ENCODE measurements at regions not wholly inside any gene's neighbourhood (a gene's known extent, or its start where the extent isn't known, plus 50 kb on each side); places are given as distances from the start of the nearest gene placed in this dataset.

GRCh38 chr2:152241948-152242729 is 66.6 kb upstream of the STAM2 start:
- no peak overlapping the region for H3K27ac ChIP-seq (ENCODE audit: control insufficient read depth, insufficient read depth)
- H3K79me2 ChIP-seq (ENCODE audit: control insufficient read depth, insufficient read depth, low read length) = no peaks in the 10 kb centered on the region
- H3K4me2 ChIP-seq (ENCODE audit: control insufficient read depth, insufficient read depth) = no peak overlapping the region
- FAIRE-seq (no peak), DNase-seq (ENCODE audit: low read depth, low spot score) (no peak), ATAC-seq (no peak)
- H3K27me3 ChIP-seq (replicated peaks in 1 of 2; ENCODE audit: control insufficient read depth in 2 of 2, insufficient read depth in 2 of 2, low read length in 1 of 2) = no peaks in the 10 kb centered on the region
- H3K4me1 ChIP-seq (ENCODE audit: control insufficient read depth, insufficient read depth, low read length) = no peaks in the 10 kb centered on the region
- H3K9me3 ChIP-seq (replicated peaks; ENCODE audit: control insufficient read depth, insufficient read depth, low read length) = no peaks in the 10 kb centered on the region; the same call in 2 of the 3 replicates
- H4K20me1 ChIP-seq (ENCODE audit: control insufficient read depth, insufficient read depth) = no peaks in the 10 kb centered on the region
- WGBS (ENCODE audit: insufficient coverage, insufficient replicate concordance, low lambda C conversion rate, missing lambda C conversion rate) = 42% methylated on average over 4 of the region's 4 CpGs
- intact Hi-C loops (cut with micrococcal nuclease; ENCODE audit: unreplicated experiment) = no loop called here
- RAD21 ChIA-PET (ENCODE audit: unreplicated experiment) = interaction anchor here (0.6 kb wide), 1 partner anchor 21 kb away, joined by 3 read pairs; no protein-coding TSS in a partner anchor
- BruUV-seq (replicated peaks) = no TSS peak
- POLR2A ChIA-PET = no interaction called here
- CTCF ChIA-PET = no interaction called here
- SMC1A ChIA-PET (ENCODE audit: uncharacterized antibody, unreplicated experiment) = interaction anchor here (1.1 kb wide), 1 partner anchor 10 kb away, joined by 3 read pairs; no protein-coding TSS in a partner anchor
- H2AFZ ChIP-seq (ENCODE audit: control insufficient read depth, low read depth, low read length) = no peak overlapping the region
- no peaks in the 10 kb centered on the region for H3K36me3 ChIP-seq (ENCODE audit: control insufficient read depth in 2 of 2, insufficient read depth in 2 of 2, low read length in 1 of 2)
- no peak overlapping the region for H3K9ac ChIP-seq (ENCODE audit: control insufficient read depth, insufficient read depth, low read length)
- H3K4me3 ChIP-seq = no peak overlapping the region
- in situ Hi-C loops (cut with MboI) = no loop called here
- no peak for TF ChIP-seq PBX3 (IDR thresholded peaks at IDR 0.05; ENCODE audit: insufficient replicate concordance, low read depth, low read length)
- TF ChIP-seq MLLT1 (IDR thresholded peaks at IDR 0.05) = no peak
- no peak for TF ChIP-seq PKNOX1 (IDR thresholded peaks at IDR 0.05)
